ENCODE measurements at regions not wholly inside any gene's neighbourhood (a gene's known extent, or its start where the extent isn't known, plus 50 kb on each side); places are given as distances from the start of the nearest gene placed in this dataset.

GRCh38 chr10:29714096-29714874 is 79.5 kb upstream of the SVIL start (continued):
- no peak for TF ChIP-seq ZNF404 (tag by site-specific recombination; IDR thresholded peaks at IDR 0.05)
- no peak for TF ChIP-seq ZNF670 (tag by site-specific recombination; IDR thresholded peaks at IDR 0.05; ENCODE audit: low read depth)
- no peak for TF ChIP-seq ZNF610 (tag by site-specific recombination; IDR thresholded peaks at IDR 0.05; ENCODE audit: borderline replicate concordance)
- TF ChIP-seq SALL2 (tag by site-specific recombination; IDR thresholded peaks at IDR 0.05; ENCODE audit: borderline replicate concordance), result no peak
- TF ChIP-seq ZNF624 (tag by site-specific recombination; IDR thresholded peaks at IDR 0.05), result no peak
- no peak for TF ChIP-seq BCL11B (tag by site-specific recombination; IDR thresholded peaks at IDR 0.05; ENCODE audit: low read depth)
- peak; percentile 40 for TF ChIP-seq PRDM1 (tag by site-specific recombination; IDR thresholded peaks at IDR 0.05)
- TF ChIP-seq ZNF513 (tag by site-specific recombination; IDR thresholded peaks at IDR 0.05), result no peak
- no peak for TF ChIP-seq ZNF48 (tag by site-specific recombination; IDR thresholded peaks at IDR 0.05)
- TF ChIP-seq ZNF449 (tag by site-specific recombination; IDR thresholded peaks at IDR 0.05), result no peak
- no peak for TF ChIP-seq ZNF488 (tag by site-specific recombination; IDR thresholded peaks at IDR 0.05)
- peak; percentile 35; the same call in 1 of the 2 replicates for TF ChIP-seq PRDM6 (tag by site-specific recombination; IDR thresholded peaks at IDR 0.05)
- 0 out of 2 replicates have a peak, but pooled peaks have one; percentile 12 for TF ChIP-seq SP3 (tag by site-specific recombination; IDR thresholded peaks at IDR 0.05)

- Histone ChIP-seq H3K4me3 (ENCODE audit: low read depth, low read length) (no peak overlapping the region), H3K36me3 (ENCODE audit: control insufficient read depth in 2 of 2, insufficient read depth in 1 of 2, low read length in 2 of 2) (no peaks in the 10 kb centered on the region), H3K27ac (ENCODE audit: extremely low read depth, low read depth, low read length) (no peak overlapping the region), H3K4me1 (ENCODE audit: control insufficient read depth, insufficient read depth, low read length) (peaks cover 10% of the 10 kb centered on the region), H3K9me3 (ENCODE audit: control insufficient read depth, insufficient read depth, low read depth, low read length) (no peaks in the 10 kb centered on the region)
- TF ChIP-seq SCRT2 (tag by site-specific recombination; IDR thresholded peaks at IDR 0.05), result peak; percentile 27; the same call in 1 of the 2 replicates
- no peak for TF ChIP-seq ZNF658 (tag by site-specific recombination; IDR thresholded peaks at IDR 0.05)
- POLR2A ChIA-PET, result interaction anchor here (0.7 kb wide), 1 partner anchor 55 kb away, joined by 4 read pairs; no protein-coding TSS in a partner anchor
- CTCF ChIA-PET, result interaction anchor here (0.8 to 1.2 kb wide), 2 partner anchors 11 to 44 kb away, joined by 3 read pairs; no protein-coding TSS in a partner anchor
Observed at GRCh38 chr10:29713450-29713849, 78.7 kb upstream of the SVIL start.

- peak overlapping the region; percentile 45; the same call in 1 of the 2 replicates for H3K27ac ChIP-seq (ENCODE audit: extremely low read depth, low read depth, low read length)
- ChIA-PET CTCF (no interaction called here), POLR2A (interaction anchor here (0.9 to 1.0 kb wide), 2 partner anchors 12 to 20 kb away, joined by 3 to 5 read pairs; no protein-coding TSS in a partner anchor)
- no peak for TF ChIP-seq ZNF398 (tag by site-specific recombination; IDR thresholded peaks at IDR 0.05)
- TF ChIP-seq YY2 (tag by site-specific recombination; IDR thresholded peaks at IDR 0.05), result no peak
- peak; percentile 43; the same call in 1 of the 2 replicates for TF ChIP-seq KLF9 (tag by site-specific recombination; IDR thresholded peaks at IDR 0.05; ENCODE audit: low read depth)
- no peak for TF ChIP-seq ZNF580 (tag by site-specific recombination; IDR thresholded peaks at IDR 0.05)
- no peak for TF ChIP-seq ZSCAN4 (tag by site-specific recombination; IDR thresholded peaks at IDR 0.05)
- peak; percentile 61; the same call in 1 of the 2 replicates for TF ChIP-seq KLF8 (tag by site-specific recombination; IDR thresholded peaks at IDR 0.05)
- no peak for TF ChIP-seq ZNF391 (tag by site-specific recombination; IDR thresholded peaks at IDR 0.05; ENCODE audit: borderline replicate concordance, low read depth)
- no peak for TF ChIP-seq ZNF366 (tag by site-specific recombination; conservative IDR thresholded peaks at IDR 0.05)
Observed at GRCh38 chr10:29712108-29712507, 77.3 kb upstream of the SVIL start.

More at GRCh38 chr10:29712108-29712507, 77.3 kb upstream of the SVIL start:
- H3K4me1 ChIP-seq (ENCODE audit: control insufficient read depth, insufficient read depth, low read length), result peaks cover 10% of the 10 kb centered on the region; the same call in 1 of the 2 replicates
- no peaks in the 10 kb centered on the region for H3K36me3 ChIP-seq (ENCODE audit: control insufficient read depth in 2 of 2, insufficient read depth in 1 of 2, low read length in 2 of 2)
- no peaks in the 10 kb centered on the region for H3K9me3 ChIP-seq (ENCODE audit: control insufficient read depth, insufficient read depth, low read depth, low read length)
- H3K4me3 ChIP-seq (ENCODE audit: low read depth, low read length), result no peak overlapping the region
